Spleen (tissue), 7 donors: ENCODE measurements at regions not wholly inside any gene's neighbourhood (a gene's known extent, or its start where the extent isn't known, plus 50 kb on each side); places are given as distances from the start of the nearest gene placed in this dataset.

Source experiments
- POLR2AphosphoS5 ChIP-seq, 3 donors: sonication (generic); formaldehyde crosslinking; IDR thresholded peaks; one replicate each; pipeline ENCODE4 v1.5.1; 2017; ENCODE audit warnings: antibody characterized with exemption in 3 of 3
- TF ChIP-seq, protein P1 (sequence below), 11 experiments: fragments of 200-600 bp in 7 of 11; fragments of 450-650 bp in 4 of 11; sonication (generic) in 4 of 11; IDR thresholded peaks in 8 of 11; conservative IDR thresholded peaks in 3 of 11; 1 replicate in 7 of 11; 2 replicates in 4 of 11; pipeline versions ENCODE4 v1.4.0 to v1.8.0; 2016 to 2021; ENCODE audit warnings: antibody characterized with exemption in 11 of 11, inconsistent platforms in 4 of 11, mild to moderate bottlenecking in 1 of 11
- donor health status: DM: no; HTN: no; CAD: no; lungs with moderate emphysema.
- donor health status: DM: no; HTN: no; CAD: no.
- donor health status: DM: no; HTN: no; CAD: no.

DNA sequence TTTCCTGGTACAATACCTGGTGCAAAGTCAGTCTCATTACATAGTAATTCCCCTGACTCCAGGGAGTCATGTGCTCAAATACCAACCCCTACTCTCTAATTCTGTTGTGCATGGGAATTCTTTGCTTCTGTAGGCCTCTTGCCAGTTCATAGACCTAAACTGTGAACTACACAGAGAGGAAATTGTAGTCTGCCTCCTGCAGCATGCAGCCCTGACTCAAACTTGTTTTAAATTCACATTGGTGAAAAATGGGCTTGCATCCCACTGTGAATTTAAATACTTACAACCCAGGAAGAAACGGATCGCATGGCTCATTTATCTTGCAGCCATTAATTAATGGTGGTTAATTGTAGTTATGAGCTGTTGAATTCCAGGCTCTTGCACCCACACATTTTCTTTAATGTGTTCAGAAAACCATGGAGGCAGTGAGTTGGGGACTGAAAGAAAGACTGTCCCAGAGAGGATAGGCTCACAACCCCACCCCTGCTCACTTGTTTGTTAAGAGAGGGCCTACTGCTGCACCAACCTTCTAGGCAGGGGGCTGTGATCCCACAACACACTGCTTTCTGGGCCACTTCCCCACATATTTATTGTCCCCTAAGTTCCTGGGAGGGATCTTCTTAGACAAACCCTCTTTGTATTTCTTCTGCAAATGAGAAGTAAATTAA lies 579.1 kb downstream of the DHX35 start:
- TF ChIP-seq, protein P1, sequence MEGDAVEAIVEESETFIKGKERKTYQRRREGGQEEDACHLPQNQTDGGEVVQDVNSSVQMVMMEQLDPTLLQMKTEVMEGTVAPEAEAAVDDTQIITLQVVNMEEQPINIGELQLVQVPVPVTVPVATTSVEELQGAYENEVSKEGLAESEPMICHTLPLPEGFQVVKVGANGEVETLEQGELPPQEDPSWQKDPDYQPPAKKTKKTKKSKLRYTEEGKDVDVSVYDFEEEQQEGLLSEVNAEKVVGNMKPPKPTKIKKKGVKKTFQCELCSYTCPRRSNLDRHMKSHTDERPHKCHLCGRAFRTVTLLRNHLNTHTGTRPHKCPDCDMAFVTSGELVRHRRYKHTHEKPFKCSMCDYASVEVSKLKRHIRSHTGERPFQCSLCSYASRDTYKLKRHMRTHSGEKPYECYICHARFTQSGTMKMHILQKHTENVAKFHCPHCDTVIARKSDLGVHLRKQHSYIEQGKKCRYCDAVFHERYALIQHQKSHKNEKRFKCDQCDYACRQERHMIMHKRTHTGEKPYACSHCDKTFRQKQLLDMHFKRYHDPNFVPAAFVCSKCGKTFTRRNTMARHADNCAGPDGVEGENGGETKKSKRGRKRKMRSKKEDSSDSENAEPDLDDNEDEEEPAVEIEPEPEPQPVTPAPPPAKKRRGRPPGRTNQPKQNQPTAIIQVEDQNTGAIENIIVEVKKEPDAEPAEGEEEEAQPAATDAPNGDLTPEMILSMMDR (IDR thresholded peaks at IDR 0.05 in 8 of 11, conservative IDR thresholded peaks at IDR 0.05 in 3 of 11) = no peak
- TF ChIP-seq POLR2AphosphoS5 (IDR thresholded peaks at IDR 0.05) = no peak
